T follicular helper cell (primary cell): ENCODE measurements at regions not wholly inside any gene's neighbourhood (a gene's known extent, or its start where the extent isn't known, plus 50 kb on each side); places are given as distances from the start of the nearest gene placed in this dataset.
"Not testable (repeated sequence)": the region's sequence is repeated elsewhere in the genome, so short reads cannot be mapped to it uniquely, and the experiment has no call there.

Source experiments
- DNase-seq: peaks from one replicate; pipeline ENCODE4 v3.0.0-alpha.2; 2020; ENCODE audit warnings: low read depth

GRCh38 chr4:81375745-81376144 is 96.0 kb downstream of the RASGEF1B start:
- DNase-seq: no peak

GRCh38 chr4:81369886-81370285 is 101.8 kb downstream of the RASGEF1B start:
- DNase-seq: no peak

GRCh38 chr4:81366779-81367178 is 104.9 kb downstream of the RASGEF1B start:
- DNase-seq: no peak

- DNase-seq: no peak
Measured at GRCh38 chr4:81360737-81361136, 111.0 kb downstream of the RASGEF1B start.

- DNase-seq: no peak
Measured at GRCh38 chr4:81359207-81359606, 112.5 kb downstream of the RASGEF1B start.

- no peak for DNase-seq
Measured at GRCh38 chr4:81358154-81358553, 113.6 kb downstream of the RASGEF1B start.

GRCh38 chr4:81356621-81357020 is 115.1 kb downstream of the RASGEF1B start:
- DNase-seq: no peak

GRCh38 chr4:81355136-81355535 is 116.6 kb downstream of the RASGEF1B start:
- no peak for DNase-seq

- no peak for DNase-seq
Measured at GRCh38 chr4:81353861-81354260, 117.8 kb downstream of the RASGEF1B start.

- DNase-seq: no peak
Measured at GRCh38 chr4:81352446-81352835, 119.3 kb downstream of the RASGEF1B start.

GRCh38 chr4:81351654-81352445 is 119.9 kb downstream of the RASGEF1B start:
- peak; percentile 36 for DNase-seq

- DNase-seq: no peak
Measured at GRCh38 chr4:81350040-81350439, 121.7 kb downstream of the RASGEF1B start.

GRCh38 chr4:81348778-81349094 is 123.0 kb downstream of the RASGEF1B start:
- no peak for DNase-seq

- DNase-seq: no peak
Measured at GRCh38 chr4:81348086-81348777, 123.5 kb downstream of the RASGEF1B start.

- DNase-seq: no peak
Measured at GRCh38 chr4:81346719-81347118, 125.0 kb downstream of the RASGEF1B start.

- DNase-seq: no peak
Measured at GRCh38 chr4:81343536-81343935, 128.2 kb downstream of the RASGEF1B start.

GRCh38 chr4:81343046-81343445 is 128.0 kb upstream of the PRKG2 start:
- no peak for DNase-seq

- no peak for DNase-seq
Measured at GRCh38 chr4:81337211-81337610, 122.2 kb upstream of the PRKG2 start.

GRCh38 chr4:81335122-81335912 is 120.3 kb upstream of the PRKG2 start:
- no peak for DNase-seq

GRCh38 chr4:81330018-81330417 is 115.0 kb upstream of the PRKG2 start:
- no peak for DNase-seq

- DNase-seq: no peak
Measured at GRCh38 chr4:81326581-81326980, 111.6 kb upstream of the PRKG2 start.

- DNase-seq: not testable (repeated sequence)
Measured at GRCh38 chr4:81324594-81324993, 109.6 kb upstream of the PRKG2 start.

- no peak for DNase-seq
Measured at GRCh38 chr4:81319657-81320056, 104.6 kb upstream of the PRKG2 start.
